OCI-LY1 (cell line): ENCODE measurements at regions not wholly inside any gene's neighbourhood (a gene's known extent, or its start where the extent isn't known, plus 50 kb on each side); places are given as distances from the start of the nearest gene placed in this dataset.

Experiments
- H2AFZ ChIP-seq: fragments of 200-600 bp; sonication (generic), shearing (Covaris generic); 2 replicates; pipeline ENCODE4 v1.6.0; 2014; ENCODE audit warnings: antibody characterized with exemption, mild to moderate bottlenecking, low read length
- H3F3A ChIP-seq: fragments of 200-600 bp; sonication (generic), shearing (Covaris generic); 2 replicates; pipeline ENCODE4 v1.6.0; 2014; ENCODE audit warnings: mild to moderate bottlenecking, antibody characterized with exemption, low read length, moderate library complexity; ENCODE audit not compliant: insufficient read depth
- H3K27ac ChIP-seq: fragments of 200-600 bp; sonication (generic); 2 replicates; pipeline ENCODE4 v1.5.1; 2014; ENCODE audit warnings: low read length, mixed run types, mild to moderate bottlenecking, low read depth; ENCODE audit not compliant: poor library complexity, severe bottlenecking
- H3K27me3 ChIP-seq: fragments of 200-600 bp; sonication (generic); 2 replicates; pipeline ENCODE4 v1.6.0; 2014; ENCODE audit warnings: antibody characterized with exemption, mild to moderate bottlenecking, low read length, moderate library complexity; ENCODE audit not compliant: insufficient read depth
- H3K36me3 ChIP-seq: fragments of 200-600 bp; sonication (generic); 2 replicates; pipeline ENCODE4 v1.6.1; 2014; ENCODE audit warnings: mild to moderate bottlenecking, antibody characterized with exemption, low read length, moderate library complexity, mixed read lengths; ENCODE audit not compliant: insufficient read depth
- H3K4me1 ChIP-seq: fragments of 200-600 bp; sonication (generic); 2 replicates; pipeline ENCODE4 v1.5.1; 2014; ENCODE audit warnings: mild to moderate bottlenecking, low read length, moderate library complexity; ENCODE audit not compliant: insufficient read depth, severe bottlenecking
- H3K4me2 ChIP-seq: fragments of 200-600 bp; sonication (generic), shearing (Covaris generic); 2 replicates; pipeline ENCODE4 v1.6.1; 2014; ENCODE audit warnings: low read length
- H3K4me3 ChIP-seq: fragments of 200-600 bp; sonication (generic); 2 replicates; pipeline ENCODE4 v1.5.1; 2014; ENCODE audit warnings: low read length, low read depth, mild to moderate bottlenecking, mixed read lengths; ENCODE audit not compliant: poor library complexity, severe bottlenecking
- H3K79me2 ChIP-seq: fragments of 200-600 bp; shearing (Covaris generic); 2 replicates; pipeline ENCODE4 v1.6.1; 2016; ENCODE audit warnings: mixed run types, low read length, mixed read lengths; ENCODE audit not compliant: insufficient read depth
- H3K9ac ChIP-seq: fragments of 200-600 bp; sonication (generic), shearing (Covaris generic); 2 replicates; pipeline ENCODE4 v1.6.1; 2014; ENCODE audit warnings: mild to moderate bottlenecking, low read length, mixed read lengths
- H3K9me2 ChIP-seq: fragments of 200-600 bp; sonication (generic), shearing (Covaris generic); 2 replicates; pipeline ENCODE4 v1.6.1; 2014; ENCODE audit warnings: low read depth, mild to moderate bottlenecking, low read length, mixed read lengths
- H3K9me3 ChIP-seq: fragments of 200-600 bp; shearing (Covaris generic); 2 replicates; pipeline ENCODE4 v1.6.1; 2014; ENCODE audit warnings: low read length, mixed read lengths
- H4K20me1 ChIP-seq: fragments of 200-600 bp; sonication (generic), shearing (Covaris generic); 2 replicates; pipeline ENCODE4 v1.6.0; 2016; ENCODE audit warnings: mild to moderate bottlenecking, low read length; ENCODE audit not compliant: insufficient read depth
- EZH2 ChIP-seq: fragments of 200-600 bp; sonication (generic), shearing (Covaris generic); IDR thresholded peaks from 2 replicates; pipeline ENCODE4 v1.8.0; 2017; ENCODE audit warnings: borderline replicate concordance, mixed run types, mild to moderate bottlenecking, antibody characterized with exemption, low read length, moderate library complexity, mixed read lengths
- TF ChIP-seq, protein P1 (sequence below): fragments of 200-600 bp; sonication (generic), shearing (Covaris generic); IDR thresholded peaks from 2 replicates; pipeline ENCODE4 v1.5.1; 2017; ENCODE audit warnings: mild to moderate bottlenecking, antibody characterized with exemption, low read length, moderate library complexity, mixed read lengths

GRCh38 chr11:95586155-95586554 lies 203.4 kb downstream of the FAM76B start:
- Histone ChIP-seq H3K4me1 (no peaks in the 10 kb centered on the region), H3K27ac (no peak overlapping the region)

GRCh38 chr11:95585752-95586077 lies 203.9 kb downstream of the FAM76B start:
- Histone ChIP-seq H3F3A (no peaks in the 10 kb centered on the region), H3K4me3 (no peak overlapping the region), H2AFZ (no peak overlapping the region), H3K36me3 (no peaks in the 10 kb centered on the region), H4K20me1 (no peaks in the 10 kb centered on the region), H3K79me2 (no peaks in the 10 kb centered on the region), H3K4me2 (no peak overlapping the region), H3K9me2 (no peaks in the 10 kb centered on the region), H3K4me1 (no peaks in the 10 kb centered on the region), H3K27me3 (no peaks in the 10 kb centered on the region), H3K9ac (no peak overlapping the region), H3K9me3 (no peaks in the 10 kb centered on the region), H3K27ac (no peak overlapping the region)
- TF ChIP-seq, protein P1, sequence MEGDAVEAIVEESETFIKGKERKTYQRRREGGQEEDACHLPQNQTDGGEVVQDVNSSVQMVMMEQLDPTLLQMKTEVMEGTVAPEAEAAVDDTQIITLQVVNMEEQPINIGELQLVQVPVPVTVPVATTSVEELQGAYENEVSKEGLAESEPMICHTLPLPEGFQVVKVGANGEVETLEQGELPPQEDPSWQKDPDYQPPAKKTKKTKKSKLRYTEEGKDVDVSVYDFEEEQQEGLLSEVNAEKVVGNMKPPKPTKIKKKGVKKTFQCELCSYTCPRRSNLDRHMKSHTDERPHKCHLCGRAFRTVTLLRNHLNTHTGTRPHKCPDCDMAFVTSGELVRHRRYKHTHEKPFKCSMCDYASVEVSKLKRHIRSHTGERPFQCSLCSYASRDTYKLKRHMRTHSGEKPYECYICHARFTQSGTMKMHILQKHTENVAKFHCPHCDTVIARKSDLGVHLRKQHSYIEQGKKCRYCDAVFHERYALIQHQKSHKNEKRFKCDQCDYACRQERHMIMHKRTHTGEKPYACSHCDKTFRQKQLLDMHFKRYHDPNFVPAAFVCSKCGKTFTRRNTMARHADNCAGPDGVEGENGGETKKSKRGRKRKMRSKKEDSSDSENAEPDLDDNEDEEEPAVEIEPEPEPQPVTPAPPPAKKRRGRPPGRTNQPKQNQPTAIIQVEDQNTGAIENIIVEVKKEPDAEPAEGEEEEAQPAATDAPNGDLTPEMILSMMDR: no peak

More at GRCh38 chr11:95586155-95586554, 203.4 kb downstream of the FAM76B start:
- Histone ChIP-seq H3K36me3 (no peaks in the 10 kb centered on the region), H3F3A (no peaks in the 10 kb centered on the region), H3K4me2 (no peak overlapping the region), H2AFZ (no peak overlapping the region), H3K9me3 (no peaks in the 10 kb centered on the region), H3K9ac (no peak overlapping the region), H4K20me1 (no peaks in the 10 kb centered on the region), H3K9me2 (no peaks in the 10 kb centered on the region), H3K27me3 (no peaks in the 10 kb centered on the region), H3K4me3 (no peak overlapping the region), H3K79me2 (no peaks in the 10 kb centered on the region)
- TF ChIP-seq EZH2: no peak
- TF ChIP-seq, protein P1: no peak

- Histone ChIP-seq H3K79me2 (no peaks in the 10 kb centered on the region), H3K9ac (no peak overlapping the region), H3K4me3 (no peak overlapping the region), H3K4me1 (no peaks in the 10 kb centered on the region), H3K9me2 (no peaks in the 10 kb centered on the region), H3K9me3 (no peaks in the 10 kb centered on the region), H3K4me2 (no peak overlapping the region), H4K20me1 (no peaks in the 10 kb centered on the region), H3K36me3 (no peaks in the 10 kb centered on the region), H3F3A (no peaks in the 10 kb centered on the region), H3K27ac (no peak overlapping the region), H2AFZ (no peak overlapping the region), H3K27me3 (no peaks in the 10 kb centered on the region)
- TF ChIP-seq EZH2: no peak
- TF ChIP-seq, protein P1: no peak
Observed at GRCh38 chr11:95585069-95585751, 204.4 kb downstream of the FAM76B start.
